NCI-H460 (cell line): ENCODE measurements at regions not wholly inside any gene's neighbourhood (a gene's known extent, or its start where the extent isn't known, plus 50 kb on each side); places are given as distances from the start of the nearest gene placed in this dataset.

Experiments
- DNase-seq: peaks from one replicate; pipeline ENCODE4 v3.0.0-alpha.2; 2016; ENCODE audit warnings: low read depth; ENCODE audit errors: extremely low read depth

DNA sequence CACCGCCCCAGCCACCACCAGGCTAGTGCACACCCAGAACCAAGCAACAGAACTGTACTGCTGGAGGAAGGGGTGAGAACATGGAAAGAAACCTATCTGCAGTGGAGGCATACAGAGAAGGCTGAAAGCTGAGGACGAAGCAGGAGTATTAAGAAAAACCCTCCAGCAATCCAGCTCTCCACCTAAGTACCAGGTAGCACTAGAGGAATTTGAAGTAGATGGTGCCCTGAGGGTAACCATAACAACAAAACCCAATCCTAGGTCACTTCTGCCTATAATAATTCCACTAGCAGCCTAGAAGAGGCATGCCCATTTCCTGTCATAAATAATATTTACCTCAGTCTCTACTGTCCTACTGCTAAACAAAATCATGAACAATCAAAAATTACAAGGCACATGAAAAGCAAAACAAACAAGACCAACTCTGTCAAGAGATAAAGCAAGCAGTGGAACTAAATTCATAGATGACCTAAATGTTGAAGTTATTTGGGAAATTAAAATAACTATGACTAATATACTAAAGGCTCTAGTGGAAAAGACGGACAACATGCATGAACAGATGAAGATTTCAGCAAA, 51.1 kb downstream of the HYCC1 start:
- DNase-seq = no peak

DNA sequence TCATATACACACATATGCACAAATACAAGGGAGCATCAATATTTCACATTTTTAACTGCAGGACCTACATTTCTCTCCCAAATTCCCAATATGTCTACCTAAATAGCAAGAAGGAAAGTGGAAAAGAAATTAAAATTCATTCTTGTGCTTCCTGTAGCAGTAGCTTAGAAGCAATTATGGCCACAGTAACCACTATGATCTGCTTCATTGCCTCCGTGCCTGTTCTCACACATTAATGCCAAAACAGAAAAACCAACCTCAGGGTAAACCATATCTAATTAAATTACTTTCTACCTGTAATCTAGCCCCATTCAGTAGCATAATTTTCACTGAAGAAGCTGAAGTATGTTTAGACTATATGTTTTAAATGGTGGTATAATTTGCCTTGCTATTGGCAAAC, 55.2 kb downstream of the HYCC1 start:
- no peak for DNase-seq

DNA sequence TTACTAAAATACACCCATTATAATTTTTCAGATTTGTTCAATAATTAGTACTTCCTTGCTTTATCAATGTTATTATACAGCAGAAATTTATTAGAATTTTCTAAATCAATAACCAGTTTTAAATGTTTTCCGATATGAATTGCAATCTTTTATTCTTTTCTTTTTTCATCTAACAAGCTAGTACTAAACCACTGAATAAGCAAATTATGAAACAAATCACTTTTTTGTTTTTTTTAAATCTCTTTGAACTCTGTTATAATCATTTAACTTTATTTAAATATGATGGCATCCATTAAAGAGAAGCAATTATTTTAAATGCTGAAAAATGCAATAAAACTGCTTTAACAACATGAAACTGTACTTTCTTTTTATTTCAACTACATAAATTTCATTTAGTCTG, 59.7 kb downstream of the HYCC1 start:
- no peak for DNase-seq

DNA sequence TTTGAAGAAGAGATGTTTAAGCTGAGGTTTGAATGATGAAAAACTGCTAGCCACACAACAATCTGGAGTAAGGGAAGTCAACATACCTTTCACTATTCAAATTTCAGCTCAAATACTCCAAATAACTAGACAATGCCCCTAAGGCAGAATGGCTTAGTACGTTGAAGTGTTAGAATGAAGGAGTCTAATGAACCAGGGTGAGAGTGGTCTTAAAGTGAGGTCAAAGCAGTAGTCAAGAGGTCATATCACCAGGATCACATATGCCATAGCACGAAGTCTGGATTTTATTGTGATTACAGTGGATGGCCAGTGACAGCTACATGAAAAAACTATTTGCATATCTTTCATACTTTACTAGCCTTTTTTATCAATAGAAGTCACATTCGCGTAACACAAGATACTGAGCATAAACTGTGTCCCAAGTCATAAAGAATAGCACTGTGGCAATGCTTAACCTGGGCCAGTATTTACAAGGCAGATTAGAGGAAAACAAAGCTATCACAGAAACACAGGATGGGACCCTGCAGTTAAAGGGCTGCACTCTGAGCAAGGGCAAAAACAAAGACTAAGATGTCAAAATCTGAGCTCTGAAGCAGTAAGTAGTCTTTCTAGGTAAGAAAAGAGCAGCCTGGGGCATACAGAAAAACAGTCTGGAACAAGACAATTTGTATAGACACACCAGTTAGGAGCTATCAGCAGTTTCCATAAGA, 61.5 kb downstream of the HYCC1 start:
- DNase-seq = no peak

DNA sequence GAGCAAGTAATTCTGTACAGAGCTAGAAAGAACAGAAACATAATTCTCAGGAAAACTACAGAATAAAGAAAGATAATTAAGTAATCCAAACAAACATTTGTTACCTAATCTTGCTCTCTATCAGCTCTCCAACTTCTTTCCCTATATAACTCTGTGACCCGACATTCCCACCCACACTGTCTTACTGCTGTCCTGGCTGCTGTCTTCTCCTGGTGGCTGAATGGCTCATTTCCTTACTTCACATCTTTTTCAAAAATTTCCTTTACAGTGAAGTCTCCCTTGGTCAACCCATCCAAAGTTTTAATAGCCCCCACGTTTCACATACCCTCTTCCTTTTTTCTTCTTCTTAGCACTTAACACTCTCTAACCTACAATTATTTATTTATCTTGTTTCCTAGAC, 64.0 kb downstream of the HYCC1 start:
- DNase-seq = no peak

DNA sequence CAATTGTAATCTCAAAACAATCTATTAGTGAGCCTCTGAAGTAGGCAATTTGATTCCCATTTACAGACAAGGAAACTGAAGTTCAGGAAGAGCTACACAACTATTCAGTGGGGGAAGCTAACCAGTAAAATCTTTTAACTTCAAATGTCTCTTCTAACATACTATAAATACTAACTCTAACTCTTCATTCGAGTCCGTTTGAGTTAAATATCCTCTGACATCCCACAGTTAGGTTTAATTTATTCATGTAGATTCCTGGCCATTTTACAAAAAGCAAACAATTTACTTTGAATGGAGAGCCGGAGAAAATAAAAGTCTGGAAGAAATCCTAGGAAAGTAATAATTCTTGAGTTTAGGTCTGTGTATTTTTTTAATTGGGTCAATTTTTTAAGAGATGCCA, 64.7 kb downstream of the HYCC1 start:
- DNase-seq = no peak

DNA sequence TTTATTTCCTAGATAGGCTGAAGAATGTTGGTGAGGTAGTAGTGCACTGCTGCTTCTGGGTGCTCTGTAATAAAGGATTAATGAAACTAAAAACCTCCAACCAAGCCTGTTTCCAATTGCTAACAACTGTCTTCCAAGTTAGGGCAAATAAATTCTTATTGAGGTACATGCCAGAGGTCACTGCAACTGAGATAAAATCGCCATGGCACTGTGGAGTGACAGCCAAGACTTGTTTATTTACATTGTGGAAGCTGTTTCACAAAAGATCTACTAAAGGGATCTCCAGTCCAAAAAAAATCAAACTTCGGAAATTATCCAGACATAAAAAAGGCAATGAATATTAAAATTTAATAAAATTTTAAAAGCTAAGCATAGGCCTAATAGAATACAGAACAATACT, 65.2 kb downstream of the HYCC1 start:
- DNase-seq = no peak

DNA sequence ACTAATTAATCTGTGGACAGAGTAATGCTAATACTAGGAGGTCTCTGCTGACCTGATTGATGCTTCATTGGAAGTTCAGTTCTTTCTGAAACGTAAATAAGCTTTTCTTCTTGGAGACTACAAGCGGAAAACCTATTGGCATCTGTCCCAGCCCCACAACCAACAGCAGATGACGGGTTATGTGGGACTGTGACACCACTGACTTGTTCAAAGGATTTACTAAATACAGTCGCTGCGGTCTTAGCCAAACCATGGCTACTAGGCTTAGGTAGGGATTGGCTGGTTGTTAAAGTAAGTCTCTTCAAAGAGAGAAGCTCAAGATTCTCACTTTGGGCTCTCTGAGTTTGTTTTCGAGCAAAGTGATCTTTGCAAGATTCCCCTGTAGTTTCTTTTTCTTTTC, 68.3 kb downstream of the HYCC1 start:
- no peak for DNase-seq

DNA sequence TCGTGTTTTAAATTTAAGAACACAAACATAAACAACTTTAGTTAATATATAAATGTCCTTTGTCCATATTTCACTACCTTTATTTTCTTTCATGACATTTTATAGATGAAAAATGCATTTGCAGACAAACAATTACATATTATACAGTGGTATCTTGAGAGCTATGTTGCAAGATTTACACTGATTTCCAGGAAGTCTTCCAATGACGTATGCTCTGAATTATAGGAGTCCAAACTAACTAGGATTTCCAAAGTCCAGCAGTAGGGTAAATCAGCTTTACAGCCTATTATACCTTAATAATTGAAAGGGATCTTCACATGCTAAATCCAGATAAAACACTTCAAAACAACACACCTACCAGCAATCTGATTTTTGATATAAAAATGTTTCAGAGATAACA, 69.4 kb downstream of the HYCC1 start:
- DNase-seq = no peak

DNA sequence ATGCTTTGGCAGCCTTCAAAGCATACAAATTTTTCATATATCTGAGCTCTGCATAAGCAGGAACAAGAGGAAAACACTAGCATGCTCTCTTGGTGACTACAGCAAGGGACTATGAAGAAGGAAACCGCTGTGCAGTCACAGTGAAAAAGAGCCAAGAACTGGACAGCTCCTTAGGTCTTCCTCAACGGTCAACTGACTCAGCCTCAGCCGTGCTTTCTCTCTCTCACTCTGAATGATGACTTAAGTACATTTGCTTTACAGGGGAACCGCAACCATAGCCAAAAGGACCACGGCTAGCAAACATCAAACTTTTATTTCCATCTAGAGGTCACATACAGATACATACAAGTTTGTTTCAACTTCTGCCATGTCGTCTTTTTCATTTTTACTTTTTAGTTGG, 69.9 kb downstream of the HYCC1 start:
- DNase-seq = no peak

DNA sequence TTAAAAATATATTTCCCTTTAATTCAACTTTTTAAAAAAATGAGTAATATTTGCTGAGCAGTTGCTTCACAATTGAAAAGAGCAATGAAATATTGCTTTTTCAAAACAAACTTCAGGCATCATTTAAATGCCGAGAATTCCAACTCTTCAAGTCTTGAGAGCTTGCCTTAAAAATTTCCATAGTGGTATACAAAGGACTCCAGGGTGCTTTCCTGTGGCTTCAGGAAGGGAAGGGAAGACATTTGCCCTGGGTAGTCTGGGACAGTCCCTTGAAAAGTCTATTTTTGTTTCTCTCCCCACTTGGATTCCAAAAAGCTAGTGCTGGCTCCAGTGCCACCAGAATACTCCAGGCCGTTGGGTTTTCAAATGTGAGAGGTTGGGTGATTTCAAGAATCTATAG, 71.7 kb downstream of the HYCC1 start:
- DNase-seq = no peak

DNA sequence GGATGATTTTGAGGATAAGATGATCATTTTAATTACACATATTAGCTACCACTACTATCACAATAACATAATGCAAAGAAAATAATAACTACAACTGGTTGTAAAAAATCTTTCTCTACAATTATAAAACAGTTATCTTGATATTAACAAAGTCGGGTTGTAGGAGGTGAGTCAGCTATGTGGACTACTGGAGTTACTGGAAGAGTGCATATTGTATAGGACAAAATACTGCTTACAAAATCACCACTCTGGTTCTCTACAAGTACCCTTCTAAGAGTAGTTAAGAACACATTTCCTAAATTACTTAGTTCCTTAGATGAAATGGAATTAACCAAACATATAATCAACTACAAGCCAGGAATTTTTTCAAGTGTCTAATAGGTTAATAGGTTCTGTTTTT, 74.1 kb downstream of the HYCC1 start:
- no peak for DNase-seq

DNA sequence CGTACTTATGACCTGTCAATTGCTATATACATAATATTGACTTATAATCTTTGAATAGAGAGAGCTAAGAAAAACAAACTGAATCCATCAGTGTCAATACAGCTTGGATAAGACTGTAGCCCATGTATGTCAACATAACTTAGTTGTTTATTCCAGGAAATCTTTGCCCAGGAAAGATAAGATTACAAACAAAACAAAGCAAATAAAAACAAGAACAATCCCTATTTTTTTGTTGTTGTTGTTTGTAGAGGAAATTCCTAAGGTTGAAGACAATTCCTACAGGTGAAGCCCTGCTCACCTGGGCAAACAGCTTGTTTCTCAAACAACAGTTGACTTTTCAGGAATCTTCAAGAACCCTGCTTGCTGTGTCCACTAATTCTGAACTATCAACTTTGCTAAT, 76.0 kb downstream of the HYCC1 start:
- no peak for DNase-seq

DNA sequence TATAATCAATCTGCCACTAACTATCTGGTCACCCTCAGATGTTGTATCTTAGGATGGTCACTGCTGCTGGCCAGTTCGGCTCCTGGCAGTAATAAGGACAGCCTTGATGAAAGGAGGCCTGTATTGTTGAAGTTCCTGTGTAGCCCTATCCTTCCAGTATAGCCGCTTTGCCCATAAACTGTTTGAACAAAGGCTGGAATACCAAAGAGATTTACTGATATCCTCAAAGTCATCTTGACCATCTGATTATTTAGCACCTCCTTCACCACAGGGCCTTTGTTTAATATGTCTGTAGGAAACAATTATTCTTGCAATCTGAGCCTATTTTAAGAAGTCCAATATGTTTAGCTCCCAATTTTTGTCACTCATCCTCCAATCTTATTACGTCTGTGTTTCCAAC, 77.7 kb downstream of the HYCC1 start:
- DNase-seq = no peak

DNA sequence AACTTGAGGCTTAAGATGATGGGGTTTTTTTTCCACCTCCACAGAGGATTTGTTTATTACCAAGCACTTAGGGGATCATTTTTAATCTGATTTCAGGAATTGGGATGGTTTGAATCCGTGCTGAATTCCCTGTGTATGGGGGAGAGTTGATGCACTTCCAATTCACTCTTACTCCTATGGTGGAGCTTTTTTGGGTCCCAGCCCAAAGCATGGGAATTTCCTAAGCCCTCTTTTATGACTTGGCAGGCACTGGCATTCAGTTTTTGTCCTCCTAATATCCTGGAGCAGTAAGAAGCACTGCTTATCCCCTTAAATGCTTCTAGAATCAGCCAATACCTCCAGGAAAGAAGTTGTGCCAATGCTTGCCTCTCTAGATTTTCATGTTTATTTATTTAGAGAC, 78.7 kb downstream of the HYCC1 start:
- no peak for DNase-seq

DNA sequence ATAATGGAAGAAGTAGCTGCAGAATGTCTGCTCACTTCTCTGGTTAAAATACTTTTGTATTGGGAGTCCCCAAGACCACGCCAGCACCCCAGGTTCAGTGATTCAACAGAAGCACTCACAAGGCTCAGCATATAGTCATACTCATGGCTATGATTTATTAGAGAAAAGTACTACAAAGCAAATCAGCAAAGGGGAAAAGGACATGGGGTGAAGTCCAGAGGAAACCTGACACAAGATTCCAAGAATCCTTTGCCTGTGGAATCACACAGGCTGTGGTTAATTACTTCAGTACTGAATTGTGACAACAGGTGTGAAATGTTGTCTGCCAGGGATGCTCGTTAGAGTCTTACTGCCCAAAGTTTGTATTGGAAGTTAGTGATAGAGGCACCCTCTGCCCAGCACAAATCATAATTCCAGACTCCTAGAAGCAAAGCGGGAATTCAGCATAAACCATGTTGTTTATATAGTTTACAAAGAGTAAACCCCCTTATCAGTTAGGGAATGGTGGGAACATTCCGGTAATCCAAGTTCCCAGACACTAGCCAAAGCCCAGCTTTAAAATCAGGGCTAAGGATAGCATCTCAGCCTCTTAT, 79.4 kb downstream of the HYCC1 start:
- no peak for DNase-seq

DNA sequence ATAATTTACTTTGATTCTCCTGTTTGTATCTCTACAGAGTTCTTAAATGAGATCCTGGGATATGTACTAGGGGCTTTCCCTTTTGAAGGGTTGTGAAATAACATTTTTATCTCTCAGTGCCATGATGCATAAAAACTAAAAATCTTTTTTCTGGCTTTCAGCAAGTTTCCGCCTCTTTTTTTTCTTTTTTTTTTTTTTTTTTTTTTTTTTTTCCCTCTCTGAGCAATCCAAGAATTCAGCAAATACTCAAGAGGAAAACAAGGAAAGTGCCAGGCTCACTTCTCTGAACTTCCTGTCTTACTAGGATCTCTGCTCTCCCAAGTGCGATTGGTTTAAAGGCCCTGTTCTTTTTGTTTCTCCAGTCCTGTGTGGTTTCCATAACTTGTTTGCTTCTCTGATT, 79.9 kb downstream of the HYCC1 start:
- no peak for DNase-seq

DNA sequence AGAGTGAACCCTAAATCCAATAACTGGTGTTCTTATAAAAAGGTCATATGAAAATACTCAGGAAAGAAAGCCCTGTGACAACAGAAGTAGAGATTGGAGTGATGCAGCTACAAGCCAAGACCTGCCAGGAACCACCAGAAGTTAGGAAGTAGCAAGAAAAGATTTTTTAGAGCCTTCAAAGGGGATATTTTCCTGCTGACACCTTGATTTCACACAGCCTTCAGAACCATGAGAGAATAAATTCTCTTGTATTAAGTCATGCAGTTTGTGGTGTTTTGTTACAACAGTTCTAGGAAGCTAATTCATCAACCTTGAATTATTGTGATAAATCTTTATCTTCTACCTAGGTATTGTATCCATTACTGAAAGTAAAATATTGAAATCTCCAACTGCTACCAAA, 81.0 kb downstream of the HYCC1 start:
- DNase-seq = no peak

DNA sequence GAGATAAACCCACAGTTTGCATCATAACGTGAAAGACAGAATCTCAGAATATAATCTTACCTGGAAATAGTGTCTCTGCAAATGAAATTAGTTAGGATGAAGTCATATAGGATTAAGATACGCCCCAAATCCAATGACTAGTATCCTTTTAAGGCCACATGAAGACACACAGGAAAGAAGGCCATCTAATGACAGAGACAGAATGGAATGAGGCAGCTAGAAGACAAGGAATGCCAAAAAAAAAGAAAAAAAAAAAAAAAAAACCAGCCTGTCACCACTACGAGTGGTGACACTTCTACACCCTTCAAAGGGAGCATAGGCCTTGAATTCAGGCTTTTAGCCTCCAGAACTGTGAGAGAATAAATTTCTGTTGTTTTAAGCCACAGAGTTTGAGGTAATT, 82.9 kb downstream of the HYCC1 start:
- no peak for DNase-seq

DNA sequence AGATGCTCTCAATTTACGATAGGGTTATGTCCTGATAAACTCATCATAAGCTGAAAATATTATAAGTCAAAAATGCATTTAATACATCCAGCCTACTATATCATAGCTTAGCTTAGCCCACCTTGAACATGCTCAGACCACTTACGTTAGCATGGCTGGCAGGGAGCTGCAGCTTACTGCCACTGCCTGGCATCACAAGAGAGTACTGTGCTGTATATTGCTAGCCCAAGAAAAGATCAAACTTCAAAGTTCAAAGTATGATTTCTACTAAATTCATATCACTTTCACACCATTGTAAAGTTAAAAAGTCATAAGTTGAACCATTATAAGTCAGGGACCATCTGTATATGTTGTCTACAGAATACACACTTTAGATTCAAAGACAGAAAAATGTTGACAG, 91.6 kb downstream of the HYCC1 start:
- DNase-seq = no peak

DNA sequence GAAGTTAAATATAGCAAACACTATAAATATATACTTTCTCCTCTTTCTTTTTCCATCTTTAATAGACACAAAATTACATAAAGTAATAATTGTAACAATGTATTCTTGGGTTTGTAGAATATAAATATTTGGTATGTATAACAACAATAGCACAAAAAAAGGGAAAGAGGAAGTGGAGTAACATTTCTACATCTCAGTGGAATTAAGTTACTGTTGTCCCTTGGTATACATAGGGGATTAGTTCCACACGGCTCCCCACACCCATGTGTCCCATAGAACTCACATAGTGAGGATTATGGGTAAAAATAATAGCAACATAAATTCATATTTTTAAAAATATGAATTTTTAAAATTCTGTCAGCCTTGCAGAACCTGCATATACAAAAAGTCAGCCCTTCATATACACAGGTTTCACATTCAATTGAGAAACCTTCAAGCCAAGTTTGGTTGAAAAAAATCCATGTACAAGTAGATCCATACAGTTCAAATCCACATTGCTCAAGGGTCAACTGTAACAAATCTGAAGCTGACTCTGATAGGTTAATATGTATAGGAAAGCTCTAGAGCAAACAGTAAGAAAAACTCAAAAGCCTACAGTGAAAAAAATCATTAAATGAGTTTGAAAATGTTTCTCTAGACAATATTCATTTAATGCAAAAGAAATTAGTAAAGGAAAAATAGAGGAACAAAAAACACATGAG, 92.4 kb downstream of the HYCC1 start:
- DNase-seq = no peak

DNA sequence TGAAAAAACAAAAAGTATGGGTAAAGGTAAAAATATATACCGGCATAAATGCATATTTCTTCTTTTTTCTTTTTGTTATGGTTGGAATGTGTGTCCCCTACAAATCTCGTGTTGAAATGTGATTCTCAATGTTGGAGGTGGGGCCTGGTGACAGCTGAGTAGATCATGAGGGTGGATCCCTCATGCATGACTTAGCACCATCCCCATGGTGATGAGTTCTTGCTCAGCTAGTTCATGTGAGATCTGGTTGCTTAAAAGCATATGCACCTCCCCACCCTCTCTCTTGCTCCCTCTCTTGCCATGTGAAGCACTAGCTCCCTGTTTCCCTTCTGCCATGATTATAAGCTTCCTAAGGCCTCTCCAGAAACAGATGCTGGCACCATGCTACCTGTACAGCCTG, 93.3 kb downstream of the HYCC1 start:
- peak; percentile 6 for DNase-seq
